Smooth muscle cell (in vitro differentiated cells): ENCODE measurements at regions not wholly inside any gene's neighbourhood (a gene's known extent, or its start where the extent isn't known, plus 50 kb on each side); places are given as distances from the start of the nearest gene placed in this dataset.

Experiments
- DNase-seq: peaks from one replicate; lab custom pipeline; 2025; ENCODE audit not compliant: unreplicated experiment; lab: John Stamatoyannopoulos, UW
- H2AFZ ChIP-seq: fragments of 200-600 bp; sonication (generic); 2 replicates; pipeline ENCODE4 v1.6.0; 2016; ENCODE audit warnings: antibody characterized with exemption, low read depth, mild to moderate bottlenecking
- H3F3A ChIP-seq: fragments of 200-600 bp; sonication (generic); 2 replicates; pipeline ENCODE4 v1.6.0; 2017; ENCODE audit warnings: antibody characterized with exemption, low read depth
- H3K27ac ChIP-seq: fragments of 200-600 bp; sonication (generic); 2 replicates; pipeline ENCODE4 v1.5.1; 2016; ENCODE audit warnings: low read depth, mild to moderate bottlenecking
- H3K27me3 ChIP-seq: fragments of 200-600 bp; sonication (generic); 2 replicates; pipeline ENCODE4 v1.6.1; 2016; ENCODE audit warnings: low read depth, mild to moderate bottlenecking
- H3K36me3 ChIP-seq: fragments of 200-600 bp; sonication (generic); 2 replicates; pipeline ENCODE4 v1.5.1; 2016; ENCODE audit warnings: low read depth
- H3K4me1 ChIP-seq: fragments of 200-600 bp; sonication (generic); 2 replicates; pipeline ENCODE4 v1.5.1; 2016; ENCODE audit warnings: low read depth
- H3K4me2 ChIP-seq: fragments of 200-600 bp; sonication (generic); 2 replicates; pipeline ENCODE4 v1.6.0; 2016; ENCODE audit warnings: mild to moderate bottlenecking
- H3K4me3 ChIP-seq: fragments of 200-600 bp; sonication (generic); 2 replicates; pipeline ENCODE4 v1.5.1; 2016; ENCODE audit warnings: mild to moderate bottlenecking
- H3K79me2 ChIP-seq: fragments of 200-600 bp; sonication (generic); 2 replicates; pipeline ENCODE4 v1.6.0; 2016; ENCODE audit warnings: low read depth, mild to moderate bottlenecking
- H3K9ac ChIP-seq: fragments of 200-600 bp; sonication (generic); 2 replicates; pipeline ENCODE4 v1.6.0; 2016; ENCODE audit warnings: low read depth
- H3K9me3 ChIP-seq: fragments of 200-600 bp; sonication (generic); replicated peaks from 2 replicates; pipeline ENCODE4 v1.5.1; 2016; ENCODE audit warnings: low read depth
- H4K20me1 ChIP-seq: fragments of 200-600 bp; sonication (generic); 2 replicates; pipeline ENCODE4 v1.6.0; 2016; ENCODE audit warnings: low read depth
- CTCF ChIP-seq: fragments of 200-600 bp; sonication (generic); IDR thresholded peaks from 2 replicates; pipeline ENCODE4 v1.5.1; 2017; ENCODE audit warnings: borderline replicate concordance, mild to moderate bottlenecking, antibody characterized with exemption; ENCODE audit not compliant: insufficient read depth, poor library complexity, severe bottlenecking
- WGBS: methylation state at CpG from one replicate; pipeline ENCODE4 v1.1.7; 2016; ENCODE audit warnings: low lambda C conversion rate; 5-methylcytosine and 5-hydroxymethylcytosine counted together

DNA sequence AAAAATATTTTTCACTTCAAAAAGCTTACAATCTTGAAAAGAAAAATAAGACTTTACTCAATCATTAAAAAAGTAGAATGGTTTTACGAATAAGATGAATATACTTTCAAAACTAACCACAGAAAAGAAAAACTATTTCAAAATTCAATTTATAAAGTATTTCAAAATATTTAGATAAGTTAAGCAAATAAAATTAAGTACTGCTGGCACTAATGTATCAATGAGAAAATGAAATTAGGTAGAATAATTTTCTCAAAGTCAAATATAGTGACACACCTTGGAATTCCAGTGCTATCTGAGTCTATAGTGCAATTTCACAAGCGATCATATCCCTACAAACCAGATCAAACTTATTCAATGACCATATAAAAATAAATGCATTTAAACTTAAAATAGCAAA, 109.8 kb upstream of the SEMA3A start:
- no peak for DNase-seq
- WGBS: 97% methylated on average over 2 of the region's 2 CpGs

DNA sequence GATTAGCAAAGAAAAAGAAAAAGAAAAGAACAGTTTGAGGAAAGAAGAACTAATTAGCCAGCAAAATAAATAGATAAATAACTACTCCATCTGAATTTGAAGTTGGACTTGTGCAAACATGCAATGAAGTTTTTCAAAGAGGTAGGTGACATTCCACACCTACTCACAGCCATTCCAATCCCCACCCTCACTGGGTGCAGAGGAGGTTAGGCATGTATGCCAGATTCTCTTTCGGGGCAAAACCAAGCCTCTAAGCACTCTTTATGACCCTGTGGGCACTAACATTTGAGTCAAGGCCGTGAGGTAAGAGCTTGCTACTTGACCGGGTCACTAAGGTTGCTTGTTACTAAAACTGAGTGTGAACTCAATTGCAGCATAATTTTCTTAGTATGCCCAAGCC, 108.4 kb upstream of the SEMA3A start:
- TF ChIP-seq CTCF: no peak
- H2AFZ ChIP-seq: peak overlapping the region; percentile 51
- H4K20me1 ChIP-seq: no peaks in the 10 kb centered on the region
- H3K79me2 ChIP-seq: no peaks in the 10 kb centered on the region
- 43% methylated on average over 3 of the region's 3 CpGs for WGBS
- H3F3A ChIP-seq: no peaks in the 10 kb centered on the region
- no peaks in the 10 kb centered on the region for H3K36me3 ChIP-seq
- H3K27ac ChIP-seq: no peak overlapping the region
- no peak overlapping the region for H3K4me2 ChIP-seq
- no peak overlapping the region for H3K9ac ChIP-seq
- H3K4me3 ChIP-seq: no peak overlapping the region
- DNase-seq: no peak
- no peaks in the 10 kb centered on the region for H3K27me3 ChIP-seq
- H3K9me3 ChIP-seq: no peaks in the 10 kb centered on the region
- H3K4me1 ChIP-seq: no peaks in the 10 kb centered on the region

More for the DNA sequence above, 109.8 kb upstream of the SEMA3A start:
- Histone ChIP-seq H3K79me2 (no peaks in the 10 kb centered on the region), H3K27me3 (no peaks in the 10 kb centered on the region), H3K36me3 (no peaks in the 10 kb centered on the region), H2AFZ (no peak overlapping the region), H3K4me3 (no peak overlapping the region), H3K4me1 (no peaks in the 10 kb centered on the region), H4K20me1 (no peaks in the 10 kb centered on the region), H3F3A (no peaks in the 10 kb centered on the region), H3K4me2 (no peak overlapping the region), H3K9me3 (no peaks in the 10 kb centered on the region), H3K27ac (no peak overlapping the region), H3K9ac (no peak overlapping the region)
- no peak for TF ChIP-seq CTCF

DNA sequence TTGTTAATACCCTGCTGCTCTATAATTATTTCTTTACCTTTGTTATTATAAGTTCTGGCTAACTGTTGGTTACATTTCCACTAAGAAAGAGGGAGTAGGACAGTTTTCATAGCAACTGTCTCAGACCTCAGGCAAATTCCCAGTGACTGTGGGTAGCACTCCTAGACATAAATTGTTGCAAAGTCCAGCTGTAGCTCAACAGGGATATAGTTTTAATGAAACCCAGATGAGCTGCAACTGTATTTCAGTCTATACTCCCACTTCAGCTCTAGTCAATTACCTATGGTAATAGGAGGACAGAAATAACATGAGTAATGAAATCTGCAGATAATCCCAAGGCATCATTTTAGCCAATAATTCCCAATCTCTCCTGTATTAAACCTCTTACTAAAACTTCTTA, 103.0 kb upstream of the SEMA3A start:
- Histone ChIP-seq H4K20me1 (no peaks in the 10 kb centered on the region), H3K9ac (no peak overlapping the region), H3K4me3 (no peak overlapping the region), H3K9me3 (no peaks in the 10 kb centered on the region), H3K4me1 (peaks cover 4% of the 10 kb centered on the region), H3K27ac (no peak overlapping the region), H3K36me3 (no peaks in the 10 kb centered on the region), H3F3A (no peaks in the 10 kb centered on the region), H2AFZ (no peak overlapping the region), H3K79me2 (no peaks in the 10 kb centered on the region), H3K4me2 (no peak overlapping the region), H3K27me3 (no peaks in the 10 kb centered on the region)
- no peak for TF ChIP-seq CTCF
- DNase-seq: no peak

- H3K27ac ChIP-seq: no peak overlapping the region
- H3K9me3 ChIP-seq: no peaks in the 10 kb centered on the region
- no peaks in the 10 kb centered on the region for H3K27me3 ChIP-seq
- no peak overlapping the region for H3K9ac ChIP-seq
- H3K4me1 ChIP-seq: peaks cover 21% of the 10 kb centered on the region
- no peaks in the 10 kb centered on the region for H3F3A ChIP-seq
- H3K79me2 ChIP-seq: no peaks in the 10 kb centered on the region
- no peak for TF ChIP-seq CTCF
- 88% methylated on average over 1 of the region's 1 CpG for whole genome bisulfite sequencing
- no peak overlapping the region for H3K4me3 ChIP-seq
- no peak overlapping the region for H2AFZ ChIP-seq
- no peak for DNase-seq
- H3K4me2 ChIP-seq: no peak overlapping the region
- no peaks in the 10 kb centered on the region for H4K20me1 ChIP-seq
- H3K36me3 ChIP-seq: no peaks in the 10 kb centered on the region
Observed at GRCh38 chr7:84294847-84295455, 100.4 kb upstream of the SEMA3A start.
